ENCODE measurements at regions not wholly inside any gene's neighbourhood (a gene's known extent, or its start where the extent isn't known, plus 50 kb on each side); places are given as distances from the start of the nearest gene placed in this dataset.

- no peak for DNase-seq
These were observed 295.8 kb downstream of the GABRB3 start for GRCh38 chr15:26477044-26477443.

- no peak for DNase-seq
These were observed 297.3 kb downstream of the GABRB3 start for GRCh38 chr15:26475554-26475953.

- no peak for DNase-seq
These were observed 300.2 kb downstream of the GABRB3 start for GRCh38 chr15:26472661-26473060.

- no peak for DNase-seq
These were observed 310.8 kb downstream of the GABRB3 start for GRCh38 chr15:26461847-26462608.

GRCh38 chr15:26460165-26460564 lies 312.7 kb downstream of the GABRB3 start:
- no peak for DNase-seq

- DNase-seq, result no peak
These were observed 317.0 kb downstream of the GABRB3 start for GRCh38 chr15:26455828-26456227.

- no peak for DNase-seq
These were observed 319.0 kb downstream of the GABRB3 start for GRCh38 chr15:26453914-26454313.

- DNase-seq, result no peak
These were observed 320.9 kb downstream of the GABRB3 start for GRCh38 chr15:26451995-26452394.

- DNase-seq, result no peak
These were observed 323.6 kb downstream of the GABRB3 start for GRCh38 chr15:26449291-26449690.

- DNase-seq, result no peak
These were observed 329.5 kb downstream of the GABRB3 start for GRCh38 chr15:26443321-26443720.

- no peak for DNase-seq
These were observed 330.2 kb downstream of the GABRB3 start for GRCh38 chr15:26442680-26443079.

- no peak for DNase-seq
These were observed 333.2 kb downstream of the GABRB3 start for GRCh38 chr15:26439681-26440080.

GRCh38 chr15:26438718-26439117 lies 334.1 kb downstream of the GABRB3 start:
- no peak for DNase-seq

- no peak for DNase-seq
These were observed 334.6 kb downstream of the GABRB3 start for GRCh38 chr15:26438316-26438715.

GRCh38 chr15:26433818-26434217 lies 339.0 kb downstream of the GABRB3 start:
- no peak for DNase-seq

- no peak for DNase-seq
These were observed 339.8 kb downstream of the GABRB3 start for GRCh38 chr15:26433060-26433459.

GRCh38 chr15:26421065-26421464 lies 351.8 kb downstream of the GABRB3 start:
- no peak for DNase-seq

- DNase-seq, result no peak
These were observed 377.2 kb downstream of the GABRB3 start for GRCh38 chr15:26395624-26396023.

- no peak for DNase-seq
These were observed 378.1 kb downstream of the GABRB3 start for GRCh38 chr15:26394801-26395200.

GRCh38 chr15:26392956-26393355 lies 379.9 kb downstream of the GABRB3 start:
- DNase-seq, result no peak

- no peak for DNase-seq
These were observed 381.2 kb downstream of the GABRB3 start for GRCh38 chr15:26391567-26392194.

- DNase-seq, result no peak
These were observed 390.3 kb downstream of the GABRB3 start for GRCh38 chr15:26382444-26383072.

GRCh38 chr15:26378304-26378703 lies 394.6 kb downstream of the GABRB3 start:
- DNase-seq, result no peak

- no peak for DNase-seq
These were observed 396.6 kb downstream of the GABRB3 start for GRCh38 chr15:26376243-26376642.
